ENCODE measurements at regions not wholly inside any gene's neighbourhood (a gene's known extent, or its start where the extent isn't known, plus 50 kb on each side); places are given as distances from the start of the nearest gene placed in this dataset.

- H3K27me3 Mint-ChIP-seq (ENCODE audit: low read depth), result no peaks in the 10 kb centered on the region
- no peak for TF ChIP-seq CTCF (conservative IDR thresholded peaks at IDR 0.05)
- no peak for DNase-seq (ENCODE audit: low read depth, low spot score)
- H3K36me3 Mint-ChIP-seq (ENCODE audit: low read depth), result no peaks in the 10 kb centered on the region
- H3K9me3 Mint-ChIP-seq, result no peaks in the 10 kb centered on the region
- no peak overlapping the region for H3K4me3 Mint-ChIP-seq
- H3K4me1 Mint-ChIP-seq, result no peaks in the 10 kb centered on the region
- H3K27ac Mint-ChIP-seq (ENCODE audit: unreplicated experiment), result no peak overlapping the region
These were observed 116.2 kb downstream of the PFDN4 start for GRCh38 chr20:54324041-54324440.

GRCh38 chr20:54324652-54325285 lies 116.9 kb downstream of the PFDN4 start:
- Mint-ChIP-seq H3K27me3 (ENCODE audit: low read depth) (no peaks in the 10 kb centered on the region), H3K9me3 (no peaks in the 10 kb centered on the region), H3K4me1 (no peaks in the 10 kb centered on the region), H3K27ac (ENCODE audit: unreplicated experiment) (no peak overlapping the region), H3K36me3 (ENCODE audit: low read depth) (no peaks in the 10 kb centered on the region), H3K4me3 (no peak overlapping the region)
- TF ChIP-seq CTCF (conservative IDR thresholded peaks at IDR 0.05), result no peak
- no peak for DNase-seq (ENCODE audit: low read depth, low spot score)

GRCh38 chr20:54335299-54335698 lies 127.4 kb downstream of the PFDN4 start:
- Mint-ChIP-seq H3K4me1 (no peaks in the 10 kb centered on the region), H3K36me3 (ENCODE audit: low read depth) (peaks cover 3% of the 10 kb centered on the region), H3K27me3 (ENCODE audit: low read depth) (peaks cover 3% of the 10 kb centered on the region), H3K9me3 (peaks cover 9% of the 10 kb centered on the region), H3K4me3 (no peak overlapping the region), H3K27ac (ENCODE audit: unreplicated experiment) (no peak overlapping the region)
- DNase-seq (ENCODE audit: low read depth, low spot score), result no peak
- TF ChIP-seq CTCF (conservative IDR thresholded peaks at IDR 0.05), result no peak

GRCh38 chr20:54337144-54337543 lies 129.3 kb downstream of the PFDN4 start:
- Mint-ChIP-seq H3K4me3 (no peak overlapping the region), H3K27me3 (ENCODE audit: low read depth) (peaks cover 3% of the 10 kb centered on the region), H3K36me3 (ENCODE audit: low read depth) (peaks cover 4% of the 10 kb centered on the region), H3K9me3 (peaks cover 9% of the 10 kb centered on the region), H3K4me1 (no peaks in the 10 kb centered on the region), H3K27ac (ENCODE audit: unreplicated experiment) (no peak overlapping the region)
- TF ChIP-seq CTCF (conservative IDR thresholded peaks at IDR 0.05), result no peak
- no peak for DNase-seq (ENCODE audit: low read depth, low spot score)

GRCh38 chr20:54339093-54339492 lies 131.2 kb downstream of the PFDN4 start:
- H3K36me3 Mint-ChIP-seq (ENCODE audit: low read depth), result peaks cover 4% of the 10 kb centered on the region
- TF ChIP-seq CTCF (conservative IDR thresholded peaks at IDR 0.05), result no peak
- no peaks in the 10 kb centered on the region for H3K27me3 Mint-ChIP-seq (ENCODE audit: low read depth)
- H3K4me1 Mint-ChIP-seq, result no peaks in the 10 kb centered on the region
- H3K27ac Mint-ChIP-seq (ENCODE audit: unreplicated experiment), result no peak overlapping the region
- DNase-seq (ENCODE audit: low read depth, low spot score), result no peak
- no peak overlapping the region for H3K4me3 Mint-ChIP-seq
- peaks cover 9% of the 10 kb centered on the region for H3K9me3 Mint-ChIP-seq
